Large intestine (tissue), 3 donors: ENCODE measurements at regions not wholly inside any gene's neighbourhood (a gene's known extent, or its start where the extent isn't known, plus 50 kb on each side); places are given as distances from the start of the nearest gene placed in this dataset.
"Not testable (repeated sequence)": the region's sequence is repeated elsewhere in the genome, so short reads cannot be mapped to it uniquely, and the experiment has no call there.

ENCODE experiments used
- DNase-seq, 2 donors: peaks; one replicate each; pipeline versions ENCODE4 v3.0.0 to v3.0.0-alpha.2; 2013
- H3K27ac ChIP-seq: one replicate; pipeline ENCODE4 v1.5.1; 2013; ENCODE audit warnings: low read length
- H3K27me3 ChIP-seq: 2 replicates; pipeline ENCODE4 v1.6.1; 2013; ENCODE audit warnings: low read length; ENCODE audit not compliant: control insufficient read depth, insufficient read depth
- H3K36me3 ChIP-seq: 2 replicates; pipeline ENCODE4 v1.6.1; 2013; ENCODE audit warnings: low read length; ENCODE audit not compliant: control insufficient read depth, insufficient read depth
- H3K4me1 ChIP-seq: one replicate; pipeline ENCODE4 v1.6.1; 2013; ENCODE audit warnings: low read length; ENCODE audit not compliant: control insufficient read depth, insufficient read depth
- H3K4me3 ChIP-seq: one replicate; pipeline ENCODE4 v1.5.1; 2013; ENCODE audit warnings: low read length
- H3K9me3 ChIP-seq: one replicate; pipeline ENCODE4 v1.6.1; 2013; ENCODE audit warnings: mild to moderate bottlenecking, low read depth, low read length, moderate library complexity; ENCODE audit not compliant: control insufficient read depth
- WGBS: methylation state at CpG from one replicate; pipeline ENCODE4 v1.1.5; 2013; ENCODE audit warnings: low lambda C conversion rate; ENCODE audit not compliant: insufficient coverage; 5-methylcytosine and 5-hydroxymethylcytosine counted together

- 80% methylated on average over 2 of the region's 14 CpGs for WGBS
- H3K4me3 ChIP-seq, H3K27me3 ChIP-seq, H3K27ac ChIP-seq, H3K9me3 ChIP-seq, H3K36me3 ChIP-seq, DNase-seq, H3K4me1 ChIP-seq: not testable (repeated sequence)
Measured at GRCh38 chr6:21732032-21732730, 138.6 kb downstream of the SOX4 start.

- Histone ChIP-seq H3K36me3 (no peaks in the 10 kb centered on the region), H3K27ac (no peak overlapping the region), H3K9me3 (no peaks in the 10 kb centered on the region), H3K4me3 (no peak overlapping the region), H3K4me1 (no peaks in the 10 kb centered on the region), H3K27me3 (no peaks in the 10 kb centered on the region)
- 88% methylated on average over 1 of the region's 2 CpGs for WGBS
- no peak for DNase-seq
Measured at GRCh38 chr6:21732731-21733130, 139.2 kb downstream of the SOX4 start.

- no CpG with 5 or more reads among the region's 1 CpG for WGBS
- H3K27ac ChIP-seq: no peak overlapping the region
- H3K9me3 ChIP-seq: no peaks in the 10 kb centered on the region
- H3K27me3 ChIP-seq: no peaks in the 10 kb centered on the region
- no peaks in the 10 kb centered on the region for H3K36me3 ChIP-seq
- H3K4me3 ChIP-seq: no peak overlapping the region
- no peak for DNase-seq
- no peaks in the 10 kb centered on the region for H3K4me1 ChIP-seq
Measured at GRCh38 chr6:21733311-21733710, 139.8 kb downstream of the SOX4 start.

GRCh38 chr6:21734204-21734603 is 140.7 kb downstream of the SOX4 start:
- Histone ChIP-seq H3K9me3 (no peaks in the 10 kb centered on the region), H3K4me1 (no peaks in the 10 kb centered on the region), H3K36me3 (no peaks in the 10 kb centered on the region), H3K4me3 (no peak overlapping the region), H3K27me3 (no peaks in the 10 kb centered on the region), H3K27ac (no peak overlapping the region)
- no peak for DNase-seq
- 80% methylated on average over 2 of the region's 3 CpGs for WGBS

- Histone ChIP-seq H3K27ac (no peak overlapping the region), H3K4me3 (no peak overlapping the region), H3K9me3 (no peaks in the 10 kb centered on the region), H3K36me3 (no peaks in the 10 kb centered on the region), H3K27me3 (no peaks in the 10 kb centered on the region), H3K4me1 (no peaks in the 10 kb centered on the region)
- no peak for DNase-seq
- WGBS: 100% methylated on average over 1 of the region's 5 CpGs
Measured at GRCh38 chr6:21738180-21739094, 144.9 kb downstream of the SOX4 start.

- Histone ChIP-seq H3K27me3 (no peaks in the 10 kb centered on the region), H3K4me3 (no peak overlapping the region), H3K27ac (no peak overlapping the region), H3K4me1 (no peaks in the 10 kb centered on the region), H3K9me3 (no peaks in the 10 kb centered on the region), H3K36me3 (no peaks in the 10 kb centered on the region)
- WGBS: 75% methylated on average over 1 of the region's 2 CpGs
- DNase-seq: no peak
Measured at GRCh38 chr6:21739241-21739640, 145.7 kb downstream of the SOX4 start.

- no peak overlapping the region for H3K4me3 ChIP-seq
- no peaks in the 10 kb centered on the region for H3K27me3 ChIP-seq
- 35% methylated on average over 2 of the region's 5 CpGs for WGBS
- no peak for DNase-seq
- no peaks in the 10 kb centered on the region for H3K9me3 ChIP-seq
- H3K36me3 ChIP-seq: no peaks in the 10 kb centered on the region
- H3K4me1 ChIP-seq: no peaks in the 10 kb centered on the region
- H3K27ac ChIP-seq: no peak overlapping the region
Measured at GRCh38 chr6:21739838-21740237, 146.3 kb downstream of the SOX4 start.

- no peak for DNase-seq
- WGBS: 84% methylated on average over 3 of the region's 4 CpGs
- Histone ChIP-seq H3K4me3 (no peak overlapping the region), H3K36me3 (no peaks in the 10 kb centered on the region), H3K27me3 (no peaks in the 10 kb centered on the region), H3K4me1 (no peaks in the 10 kb centered on the region), H3K9me3 (no peaks in the 10 kb centered on the region), H3K27ac (no peak overlapping the region)
Measured at GRCh38 chr6:21740376-21741124, 147.0 kb downstream of the SOX4 start.

- no peaks in the 10 kb centered on the region for H3K9me3 ChIP-seq
- no peak overlapping the region for H3K27ac ChIP-seq
- no peak overlapping the region for H3K4me3 ChIP-seq
- no peak for DNase-seq
- 78% methylated on average over 1 of the region's 6 CpGs for WGBS
- H3K27me3 ChIP-seq: no peaks in the 10 kb centered on the region
- H3K4me1 ChIP-seq: no peaks in the 10 kb centered on the region
- H3K36me3 ChIP-seq: no peaks in the 10 kb centered on the region
Measured at GRCh38 chr6:21741221-21742109, 147.9 kb downstream of the SOX4 start.
